ENCODE measurements at regions not wholly inside any gene's neighbourhood (a gene's known extent, or its start where the extent isn't known, plus 50 kb on each side); places are given as distances from the start of the nearest gene placed in this dataset.

GRCh38 chr3:127097481-127097880 lies 95.5 kb upstream of the PRR23E start:
- no peak overlapping the region for H3K9ac ChIP-seq
- no peaks in the 10 kb centered on the region for H3K36me3 ChIP-seq (ENCODE audit: control insufficient read depth, insufficient read depth, low read length)
- no peak overlapping the region for H3K4me3 ChIP-seq (ENCODE audit: low read depth, low read length)
- no peak overlapping the region for H3K4me2 ChIP-seq (ENCODE audit: low read length)
- H3K27me3 ChIP-seq (ENCODE audit: control insufficient read depth, insufficient read depth, low read length): no peaks in the 10 kb centered on the region
- TF ChIP-seq CTCF (IDR thresholded peaks at IDR 0.05): no peak
- no peak overlapping the region for H3K27ac ChIP-seq
- H3K79me2 ChIP-seq: no peaks in the 10 kb centered on the region
- no peak overlapping the region for H2AFZ ChIP-seq
- H3K4me1 ChIP-seq: peaks cover 6% of the 10 kb centered on the region
- no peaks in the 10 kb centered on the region for H3K9me3 ChIP-seq (ENCODE audit: control insufficient read depth, low read length)

GRCh38 chr3:127099982-127100381 lies 92.9 kb upstream of the PRR23E start:
- H3K9me3 ChIP-seq (ENCODE audit: control insufficient read depth, low read length): no peaks in the 10 kb centered on the region
- H3K9ac ChIP-seq: no peak overlapping the region
- H3K4me1 ChIP-seq: peaks cover 6% of the 10 kb centered on the region
- H3K4me3 ChIP-seq (ENCODE audit: low read depth, low read length): no peak overlapping the region
- no peak overlapping the region for H2AFZ ChIP-seq
- no peak for TF ChIP-seq CTCF (IDR thresholded peaks at IDR 0.05)
- H3K4me2 ChIP-seq (ENCODE audit: low read length): no peak overlapping the region
- H3K27ac ChIP-seq: no peak overlapping the region
- no peaks in the 10 kb centered on the region for H3K27me3 ChIP-seq (ENCODE audit: control insufficient read depth, insufficient read depth, low read length)
- H3K36me3 ChIP-seq (ENCODE audit: control insufficient read depth, insufficient read depth, low read length): no peaks in the 10 kb centered on the region
- H3K79me2 ChIP-seq: no peaks in the 10 kb centered on the region

GRCh38 chr3:127100459-127101410 lies 92.2 kb upstream of the PRR23E start:
- no peak overlapping the region for H3K9ac ChIP-seq
- H3K27ac ChIP-seq: no peak overlapping the region
- H3K27me3 ChIP-seq (ENCODE audit: control insufficient read depth, insufficient read depth, low read length): no peaks in the 10 kb centered on the region
- TF ChIP-seq CTCF (IDR thresholded peaks at IDR 0.05): no peak
- H3K9me3 ChIP-seq (ENCODE audit: control insufficient read depth, low read length): no peaks in the 10 kb centered on the region
- no peak overlapping the region for H3K4me2 ChIP-seq (ENCODE audit: low read length)
- no peaks in the 10 kb centered on the region for H3K36me3 ChIP-seq (ENCODE audit: control insufficient read depth, insufficient read depth, low read length)
- H3K79me2 ChIP-seq: no peaks in the 10 kb centered on the region
- no peak overlapping the region for H3K4me3 ChIP-seq (ENCODE audit: low read depth, low read length)
- no peak overlapping the region for H2AFZ ChIP-seq
- peaks cover 6% of the 10 kb centered on the region for H3K4me1 ChIP-seq

GRCh38 chr3:127101411-127102187 lies 91.3 kb upstream of the PRR23E start:
- Histone ChIP-seq H3K4me2 (ENCODE audit: low read length) (no peak overlapping the region), H3K36me3 (ENCODE audit: control insufficient read depth, insufficient read depth, low read length) (no peaks in the 10 kb centered on the region), H3K9ac (no peak overlapping the region), H2AFZ (no peak overlapping the region), H3K4me1 (peaks cover 2% of the 10 kb centered on the region), H3K27ac (no peak overlapping the region), H3K27me3 (ENCODE audit: control insufficient read depth, insufficient read depth, low read length) (no peaks in the 10 kb centered on the region), H3K9me3 (ENCODE audit: control insufficient read depth, low read length) (no peaks in the 10 kb centered on the region), H3K79me2 (no peaks in the 10 kb centered on the region), H3K4me3 (ENCODE audit: low read depth, low read length) (no peak overlapping the region)
- TF ChIP-seq CTCF (IDR thresholded peaks at IDR 0.05): no peak
